OCI-LY3 (cell line): ENCODE measurements at regions not wholly inside any gene's neighbourhood (a gene's known extent, or its start where the extent isn't known, plus 50 kb on each side); places are given as distances from the start of the nearest gene placed in this dataset.

Experiments used
- H2AFZ ChIP-seq: fragments of 200-600, 300-600 bp; shearing (Covaris generic); 2 replicates; pipeline ENCODE4 v1.6.0; 2014; ENCODE audit warnings: antibody characterized with exemption, low read depth, low read length
- H3K27ac ChIP-seq: fragments of 200-600, 300-600 bp; sonication (generic); 2 replicates; pipeline ENCODE4 v1.5.1; 2014; ENCODE audit warnings: mild to moderate bottlenecking, low read length, moderate library complexity, mixed read lengths
- H3K27me3 ChIP-seq: fragments of 200-600, 300-600 bp; sonication (generic); 2 replicates; pipeline ENCODE4 v1.6.1; 2014; ENCODE audit warnings: low read depth, low read length, mixed read lengths
- H3K36me3 ChIP-seq: fragments of 200-600, 300-600 bp; sonication (generic); replicated peaks from 2 replicates; pipeline ENCODE3; 2014; ENCODE audit warnings: low read depth, low read length, mixed read lengths
- H3K4me1 ChIP-seq: fragments of 300-600, 200-600 bp; sonication (generic); 2 replicates; pipeline ENCODE4 v1.6.1; 2014; ENCODE audit warnings: low read length, mixed read lengths
- H3K4me2 ChIP-seq: fragments of 200-600, 300-600 bp; sonication (generic); 2 replicates; pipeline ENCODE4 v1.6.1; 2014; ENCODE audit warnings: low read length, mixed read lengths
- H3K4me3 ChIP-seq: fragments of 300-600, 200-600 bp; sonication (generic); 2 replicates; pipeline ENCODE4 v1.5.1; 2014; ENCODE audit warnings: antibody characterized with exemption, mild to moderate bottlenecking, low read length, moderate library complexity
- H3K79me2 ChIP-seq: fragments of 300-600, 200-600 bp; shearing (Covaris generic); 2 replicates; pipeline ENCODE4 v1.6.1; 2014; ENCODE audit warnings: mild to moderate bottlenecking, low read length, mixed read lengths
- H3K9ac ChIP-seq: fragments of 300-600, 200-600 bp; shearing (Covaris generic); 2 replicates; pipeline ENCODE4 v1.6.0; 2014; ENCODE audit warnings: mild to moderate bottlenecking, low read length, moderate library complexity
- H3K9me3 ChIP-seq: fragments of 200-600, 300-600 bp; shearing (Covaris generic); 2 replicates; pipeline ENCODE4 v1.6.1; 2014; ENCODE audit warnings: low read length, mixed read lengths; ENCODE audit not compliant: insufficient read depth
- H4K20me1 ChIP-seq: fragments of 200-600, 300-600 bp; sonication (generic); 2 replicates; pipeline ENCODE4 v1.6.1; 2016; ENCODE audit warnings: low read length, mixed read lengths; ENCODE audit not compliant: insufficient read depth
- EZH2phosphoT487 ChIP-seq: fragments of 200-600 bp; shearing (Covaris generic); IDR thresholded peaks from 2 replicates; pipeline ENCODE4 v1.6.1; 2018; ENCODE audit warnings: antibody characterized with exemption, mixed run types, low read depth
- TF ChIP-seq, protein P1 (sequence below): fragments of 200-600, 300-600 bp; sonication (generic); IDR thresholded peaks from 2 replicates; pipeline ENCODE4 v1.5.1; 2014; ENCODE audit warnings: antibody characterized with exemption, low read length, low read depth

DNA sequence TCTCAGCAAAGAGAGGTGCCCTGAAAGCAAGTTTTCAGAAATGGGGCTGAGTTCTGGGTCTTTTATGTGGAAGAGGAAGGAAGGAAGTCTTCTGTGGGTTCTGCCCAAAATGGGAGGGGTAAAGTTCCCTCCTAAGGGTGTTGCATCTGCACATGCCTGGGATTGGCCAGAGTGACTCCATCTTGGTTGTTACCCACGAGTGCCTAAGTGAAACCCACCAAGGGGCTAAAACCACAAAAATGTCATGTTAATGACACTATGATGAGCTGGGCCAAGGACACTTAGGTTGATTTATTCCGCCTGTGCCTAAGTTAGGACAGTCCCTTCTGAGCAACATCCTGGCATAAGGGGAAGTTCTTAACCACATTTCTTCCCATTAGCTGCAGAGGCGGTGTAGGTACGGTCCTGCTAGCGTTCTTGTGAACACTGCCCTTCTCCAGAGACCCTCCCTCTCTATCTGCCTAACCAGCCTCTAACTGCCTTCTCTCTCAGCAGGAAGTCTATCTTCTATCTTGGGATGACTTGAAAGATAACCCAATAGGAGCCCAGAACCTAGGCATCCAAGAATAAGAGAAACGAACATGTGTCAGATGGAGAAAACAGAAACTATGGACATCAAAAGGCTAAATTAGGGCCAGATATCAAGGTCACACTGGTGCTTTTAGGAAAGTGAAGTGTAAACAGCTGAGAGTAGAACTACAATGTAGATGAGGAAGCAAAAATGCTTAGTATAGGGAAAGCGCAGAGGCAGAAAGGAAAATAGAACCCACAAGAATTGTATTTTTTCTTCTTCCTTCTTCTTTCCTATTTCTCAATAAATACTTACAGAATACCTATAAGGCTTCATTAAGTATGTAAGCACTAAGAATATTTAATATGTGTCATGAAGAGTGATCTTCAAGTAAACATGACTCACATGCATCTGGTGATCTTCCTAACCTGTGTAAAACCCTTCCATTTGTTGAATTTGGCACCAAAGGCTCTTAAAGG is 104.2 kb upstream of the AMN1 start:
- Histone ChIP-seq H3K79me2 (no peaks in the 10 kb centered on the region), H3K4me1 (peaks cover 32% of the 10 kb centered on the region), H4K20me1 (no peaks in the 10 kb centered on the region), H3K27ac (peak overlapping the region; percentile 94), H3K36me3 (peaks cover 7% of the 10 kb centered on the region), H3K9ac (peak overlapping the region; percentile 61), H3K4me3 (peak overlapping the region; percentile 37), H3K27me3 (no peaks in the 10 kb centered on the region), H3K4me2 (peak overlapping the region; percentile 78), H2AFZ (0 out of 2 replicates have a peak overlapping the region, but pooled peaks have one; percentile 15), H3K9me3 (no peaks in the 10 kb centered on the region)
- TF ChIP-seq EZH2phosphoT487 = no peak
- TF ChIP-seq, protein P1, sequence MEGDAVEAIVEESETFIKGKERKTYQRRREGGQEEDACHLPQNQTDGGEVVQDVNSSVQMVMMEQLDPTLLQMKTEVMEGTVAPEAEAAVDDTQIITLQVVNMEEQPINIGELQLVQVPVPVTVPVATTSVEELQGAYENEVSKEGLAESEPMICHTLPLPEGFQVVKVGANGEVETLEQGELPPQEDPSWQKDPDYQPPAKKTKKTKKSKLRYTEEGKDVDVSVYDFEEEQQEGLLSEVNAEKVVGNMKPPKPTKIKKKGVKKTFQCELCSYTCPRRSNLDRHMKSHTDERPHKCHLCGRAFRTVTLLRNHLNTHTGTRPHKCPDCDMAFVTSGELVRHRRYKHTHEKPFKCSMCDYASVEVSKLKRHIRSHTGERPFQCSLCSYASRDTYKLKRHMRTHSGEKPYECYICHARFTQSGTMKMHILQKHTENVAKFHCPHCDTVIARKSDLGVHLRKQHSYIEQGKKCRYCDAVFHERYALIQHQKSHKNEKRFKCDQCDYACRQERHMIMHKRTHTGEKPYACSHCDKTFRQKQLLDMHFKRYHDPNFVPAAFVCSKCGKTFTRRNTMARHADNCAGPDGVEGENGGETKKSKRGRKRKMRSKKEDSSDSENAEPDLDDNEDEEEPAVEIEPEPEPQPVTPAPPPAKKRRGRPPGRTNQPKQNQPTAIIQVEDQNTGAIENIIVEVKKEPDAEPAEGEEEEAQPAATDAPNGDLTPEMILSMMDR = no peak

DNA sequence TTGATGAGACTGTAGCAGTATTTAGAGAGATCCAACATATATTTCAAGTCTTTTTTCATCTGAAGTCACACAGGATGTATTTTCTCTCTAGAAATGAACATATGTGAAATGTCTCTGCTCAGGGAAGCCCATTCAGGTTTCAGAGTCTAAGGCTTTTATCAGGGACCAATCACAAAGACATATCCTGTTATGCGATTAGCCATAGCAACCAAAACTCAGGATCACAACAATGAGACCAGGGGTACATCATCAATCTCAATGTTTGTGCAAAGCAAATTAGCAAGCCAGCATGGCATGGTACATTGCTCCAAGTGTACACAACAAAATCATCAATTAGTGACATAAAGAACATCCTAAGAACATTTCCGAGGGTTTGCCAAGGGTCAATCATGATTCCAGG is 99.2 kb upstream of the AMN1 start:
- Histone ChIP-seq H4K20me1 (no peaks in the 10 kb centered on the region), H3K9me3 (peaks cover 10% of the 10 kb centered on the region), H3K4me2 (no peak overlapping the region), H2AFZ (no peak overlapping the region), H3K9ac (no peak overlapping the region), H3K36me3 (no peaks in the 10 kb centered on the region), H3K27ac (no peak overlapping the region), H3K4me3 (no peak overlapping the region), H3K4me1 (peaks cover 10% of the 10 kb centered on the region), H3K79me2 (no peaks in the 10 kb centered on the region), H3K27me3 (no peaks in the 10 kb centered on the region)
- TF ChIP-seq EZH2phosphoT487 = no peak
- TF ChIP-seq, protein P1 = no peak

DNA sequence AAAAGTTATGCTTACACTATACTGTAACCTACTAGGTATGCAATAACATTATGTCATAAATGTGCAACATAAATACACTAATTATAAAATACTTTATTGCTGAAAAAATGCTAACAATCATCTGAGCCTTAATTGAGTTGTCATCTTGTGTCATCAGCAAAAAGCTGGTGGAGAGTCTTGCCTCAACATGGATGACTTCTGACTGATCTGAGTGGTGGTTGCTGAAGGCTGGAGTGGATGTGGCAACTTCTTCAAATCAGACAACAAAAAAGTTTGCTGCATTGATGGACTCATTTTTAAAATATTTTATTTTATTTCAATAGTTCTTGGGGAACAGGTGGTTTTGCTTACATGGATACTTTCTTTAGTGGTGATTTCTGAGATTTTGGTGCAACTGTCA is 93.9 kb upstream of the AMN1 start:
- no peak overlapping the region for H3K4me2 ChIP-seq
- H3K27me3 ChIP-seq = no peaks in the 10 kb centered on the region
- peaks cover 3% of the 10 kb centered on the region for H3K36me3 ChIP-seq
- H2AFZ ChIP-seq = no peak overlapping the region
- no peak overlapping the region for H3K27ac ChIP-seq
- no peak overlapping the region for H3K4me3 ChIP-seq
- H3K4me1 ChIP-seq = peaks cover 1% of the 10 kb centered on the region; the same call in 1 of the 2 replicates
- TF ChIP-seq, protein P1 = no peak
- TF ChIP-seq EZH2phosphoT487 = no peak
- no peak overlapping the region for H3K9ac ChIP-seq
- H4K20me1 ChIP-seq = no peaks in the 10 kb centered on the region
- H3K9me3 ChIP-seq = peaks cover 10% of the 10 kb centered on the region
- H3K79me2 ChIP-seq = no peaks in the 10 kb centered on the region

DNA sequence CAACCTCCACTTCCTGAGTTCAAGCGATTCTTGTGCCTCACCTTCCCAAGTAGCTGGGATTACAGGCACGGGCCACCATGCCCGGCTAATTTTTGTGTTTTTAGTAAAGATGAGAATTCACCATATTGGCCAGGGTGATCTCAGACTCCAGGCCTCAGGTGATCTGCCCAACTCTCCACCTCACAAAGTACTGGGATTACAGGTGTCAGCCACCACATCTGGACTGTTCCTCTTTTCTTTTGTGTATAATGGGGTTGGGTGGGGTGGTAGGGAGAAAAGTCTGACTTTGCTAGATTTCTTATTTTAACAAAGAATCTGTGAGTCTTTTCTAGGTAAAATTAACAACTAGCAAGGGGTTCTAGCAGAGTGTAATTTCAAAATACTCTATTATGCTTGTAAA is 92.7 kb upstream of the AMN1 start:
- TF ChIP-seq, protein P1 = no peak
- no peak for TF ChIP-seq EZH2phosphoT487
- peaks cover 3% of the 10 kb centered on the region for H3K36me3 ChIP-seq
- no peaks in the 10 kb centered on the region for H3K79me2 ChIP-seq
- no peak overlapping the region for H3K27ac ChIP-seq
- no peaks in the 10 kb centered on the region for H3K27me3 ChIP-seq
- H3K4me1 ChIP-seq = peaks cover 14% of the 10 kb centered on the region
- no peak overlapping the region for H3K4me3 ChIP-seq
- peaks cover 10% of the 10 kb centered on the region for H3K9me3 ChIP-seq
- H2AFZ ChIP-seq = no peak overlapping the region
- no peak overlapping the region for H3K9ac ChIP-seq
- H3K4me2 ChIP-seq = no peak overlapping the region
- no peaks in the 10 kb centered on the region for H4K20me1 ChIP-seq
